ENCODE measurements at regions not wholly inside any gene's neighbourhood (a gene's known extent, or its start where the extent isn't known, plus 50 kb on each side); places are given as distances from the start of the nearest gene placed in this dataset.

DNA sequence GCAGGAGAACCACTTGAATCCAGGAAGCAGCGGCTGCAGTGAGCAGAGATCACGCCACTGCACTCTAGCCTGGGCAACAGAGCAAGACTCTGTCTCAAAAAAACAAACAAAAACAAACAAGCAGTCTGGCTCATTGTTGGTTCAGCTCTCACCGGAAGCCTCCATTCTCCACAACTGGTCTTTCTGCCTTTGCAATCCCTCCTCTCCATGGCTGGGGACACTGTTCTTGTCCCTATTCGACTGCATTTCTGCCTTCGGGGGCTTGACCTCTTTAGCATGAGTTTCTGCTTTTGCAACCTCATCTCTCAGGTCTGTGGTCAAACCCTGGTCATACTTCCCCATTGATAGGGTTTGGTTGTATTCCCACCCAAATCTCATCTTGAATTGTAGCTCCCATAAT is 216.3 kb upstream of the NR5A2 start:
- TF ChIP-seq POLR2AphosphoS5 (IDR thresholded peaks at IDR 0.05; ENCODE audit: low read depth, low read length) (no peak), POLR2A (IDR thresholded peaks at IDR 0.05; ENCODE audit: low read depth, low read length) (no peak), TAF1 (IDR thresholded peaks at IDR 0.05; ENCODE audit: low read depth, low read length) (no peak), SPI1 (IDR thresholded peaks at IDR 0.05; ENCODE audit: low read depth, low read length) (no peak)
